ENCODE measurements at regions not wholly inside any gene's neighbourhood (a gene's known extent, or its start where the extent isn't known, plus 50 kb on each side); places are given as distances from the start of the nearest gene placed in this dataset.

DNA sequence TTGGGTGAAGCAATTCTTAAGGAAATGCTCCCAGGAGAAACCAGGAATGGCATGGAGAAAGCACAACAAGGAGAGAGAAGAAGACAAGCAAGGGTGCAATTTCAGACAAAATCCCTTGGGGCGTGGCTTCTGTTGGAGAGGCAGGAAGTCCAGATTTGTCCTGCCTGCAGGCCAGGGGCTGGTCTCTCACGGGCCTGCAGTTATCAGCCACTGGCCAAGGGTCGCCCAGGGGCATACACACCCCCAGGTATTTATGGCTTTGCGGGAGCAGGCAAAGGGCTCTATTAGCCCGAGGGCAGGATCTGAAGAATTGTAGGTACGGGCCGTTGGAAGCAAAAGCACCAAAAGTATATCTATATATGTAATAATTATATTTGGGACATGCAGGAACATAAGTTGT lies 87.7 kb downstream of the IYD start:
- Mint-ChIP-seq H3K9me3 (no peaks in the 10 kb centered on the region), H3K4me3 (no peak overlapping the region), H3K4me1 (no peaks in the 10 kb centered on the region), H3K27ac (no peak overlapping the region), H3K27me3 (peaks cover 3 to 15% (median 6%) of the 10 kb centered on the region in 5 donors), H3K36me3 (no peaks in the 10 kb centered on the region)
- DNase-seq (no peak), ATAC-seq (no peak)
- POLR2A ChIA-PET = no interaction called here

DNA sequence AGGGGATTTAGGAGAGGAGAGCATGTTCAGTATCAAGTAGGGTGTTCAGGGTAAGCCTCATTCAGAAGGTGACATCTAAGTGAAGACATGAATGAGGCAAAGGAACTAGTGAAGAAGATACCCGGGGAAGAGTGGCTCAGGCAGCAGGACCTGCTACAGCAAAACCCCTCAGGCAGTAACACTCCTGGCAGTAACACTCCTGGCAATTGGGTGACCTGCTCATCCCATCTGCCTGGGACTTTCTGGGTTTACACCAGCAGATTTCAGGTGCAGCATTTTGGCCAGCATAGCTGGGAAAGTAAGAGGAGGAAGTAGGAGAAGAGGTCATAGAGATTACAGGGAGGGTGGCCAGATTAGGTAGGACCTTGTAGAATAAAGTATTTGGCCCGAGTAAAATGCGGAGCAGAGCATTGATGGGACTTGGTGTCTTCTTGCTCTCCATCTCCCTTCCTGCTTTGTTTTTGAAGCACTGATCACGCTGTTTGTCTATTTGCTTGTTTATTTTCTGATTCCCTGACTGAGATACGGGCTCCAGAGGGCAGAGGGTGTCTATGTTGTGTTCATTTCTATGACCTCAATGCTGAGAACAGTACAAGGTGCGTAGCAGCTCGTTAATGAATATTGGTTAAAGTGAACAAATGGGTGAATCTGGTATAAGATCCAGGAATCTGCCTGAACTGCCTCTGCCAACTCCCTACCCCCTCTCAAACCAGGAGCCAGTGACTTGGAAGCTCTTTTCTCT lies 88.3 kb downstream of the IYD start:
- H3K4me3 Mint-ChIP-seq = no peak overlapping the region
- no peaks in the 10 kb centered on the region for H3K36me3 Mint-ChIP-seq
- H3K27ac Mint-ChIP-seq = no peak overlapping the region
- H3K27me3 Mint-ChIP-seq = peaks cover 3 to 15% (median 6%) of the 10 kb centered on the region in 5 donors
- no peaks in the 10 kb centered on the region for H3K9me3 Mint-ChIP-seq
- H3K4me1 Mint-ChIP-seq = no peaks in the 10 kb centered on the region
- DNase-seq = no peak
- POLR2A ChIA-PET = no interaction called here
- no peak for ATAC-seq

DNA sequence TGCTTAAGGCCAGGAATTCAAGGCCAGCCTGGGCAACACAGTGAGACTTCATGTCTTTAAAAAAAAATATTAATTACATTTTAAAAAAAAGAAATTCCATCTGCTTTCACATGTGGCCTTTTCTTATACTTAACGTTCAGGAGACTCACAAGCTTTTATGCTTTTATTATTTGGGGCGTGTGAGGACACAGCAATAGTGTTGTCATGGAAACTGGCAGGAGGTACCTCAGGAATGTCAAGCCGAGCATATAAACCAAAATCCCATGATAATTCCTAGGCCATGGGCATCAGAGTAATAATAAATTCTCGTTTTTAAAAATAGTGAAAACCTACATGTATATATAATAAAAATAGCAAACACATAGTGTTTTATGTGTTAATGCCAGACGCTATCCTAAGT lies 89.8 kb downstream of the IYD start:
- Mint-ChIP-seq H3K4me1 (no peaks in the 10 kb centered on the region), H3K27me3 (peaks cover 3 to 15% (median 6%) of the 10 kb centered on the region in 5 donors)

GRCh38 chr6:150463852-150464251 lies 95.0 kb downstream of the IYD start:
- no peaks in the 10 kb centered on the region for H3K4me1 Mint-ChIP-seq
- no peaks in the 10 kb centered on the region for H3K9me3 Mint-ChIP-seq
- H3K4me3 Mint-ChIP-seq = no peak overlapping the region
- DNase-seq = no peak
- H3K27ac Mint-ChIP-seq = no peak overlapping the region
- no peaks in the 10 kb centered on the region for H3K36me3 Mint-ChIP-seq
- POLR2A ChIA-PET = no interaction called here
- no peak for ATAC-seq
- peaks cover 0 to 3% (median 0%) of the 10 kb centered on the region in 5 donors for H3K27me3 Mint-ChIP-seq

More for the DNA sequence above, 89.8 kb downstream of the IYD start:
- no peak for ATAC-seq
- H3K4me3 Mint-ChIP-seq = no peak overlapping the region
- POLR2A ChIA-PET = no interaction called here
- DNase-seq = no peak
- H3K9me3 Mint-ChIP-seq = no peaks in the 10 kb centered on the region
- H3K36me3 Mint-ChIP-seq = no peaks in the 10 kb centered on the region
- no peak overlapping the region for H3K27ac Mint-ChIP-seq

GRCh38 chr6:150464966-150465365 lies 96.2 kb downstream of the IYD start:
- H3K4me1 Mint-ChIP-seq = no peaks in the 10 kb centered on the region
- DNase-seq (no peak), ATAC-seq (no peak)
- H3K27ac Mint-ChIP-seq = no peak overlapping the region
- H3K36me3 Mint-ChIP-seq = no peaks in the 10 kb centered on the region
- H3K4me3 Mint-ChIP-seq = no peak overlapping the region
- POLR2A ChIA-PET = no interaction called here
- H3K27me3 Mint-ChIP-seq = peaks cover 0 to 4% (median 1%) of the 10 kb centered on the region in 5 donors
- H3K9me3 Mint-ChIP-seq = no peaks in the 10 kb centered on the region

DNA sequence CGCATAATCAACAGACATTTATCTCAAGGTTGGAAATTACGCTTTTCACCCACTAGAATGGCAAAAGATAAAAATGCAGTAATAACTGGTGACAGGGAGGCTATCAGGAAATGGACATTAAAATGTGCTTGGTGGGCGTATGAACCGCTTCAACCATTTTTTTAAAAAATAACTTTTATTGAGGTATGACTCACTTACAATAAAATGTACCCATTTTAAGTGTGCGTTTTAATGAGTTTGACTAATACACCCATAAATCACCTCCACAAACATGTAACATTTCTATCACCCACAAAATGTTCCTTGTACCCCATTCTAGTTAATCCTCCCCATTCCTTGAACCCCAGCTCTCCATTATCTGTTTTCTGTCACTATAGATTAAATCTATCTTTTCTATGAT lies 96.8 kb downstream of the IYD start:
- no peak for ATAC-seq
- POLR2A ChIA-PET = no interaction called here
- Mint-ChIP-seq H3K27ac (no peak overlapping the region), H3K4me1 (no peaks in the 10 kb centered on the region), H3K9me3 (no peaks in the 10 kb centered on the region), H3K4me3 (no peak overlapping the region), H3K36me3 (no peaks in the 10 kb centered on the region), H3K27me3 (peaks cover 0 to 11% (median 3%) of the 10 kb centered on the region in 5 donors)
- no peak for DNase-seq

- Mint-ChIP-seq H3K4me1 (no peaks in the 10 kb centered on the region), H3K36me3 (no peaks in the 10 kb centered on the region), H3K27ac (no peak overlapping the region), H3K27me3 (peaks cover 0 to 11% (median 5%) of the 10 kb centered on the region in 5 donors), H3K4me3 (no peak overlapping the region), H3K9me3 (no peaks in the 10 kb centered on the region)
- no peak for DNase-seq
- POLR2A ChIA-PET = no interaction called here
- no peak for ATAC-seq
Observed at GRCh38 chr6:150466196-150466595, 97.4 kb downstream of the IYD start.

DNA sequence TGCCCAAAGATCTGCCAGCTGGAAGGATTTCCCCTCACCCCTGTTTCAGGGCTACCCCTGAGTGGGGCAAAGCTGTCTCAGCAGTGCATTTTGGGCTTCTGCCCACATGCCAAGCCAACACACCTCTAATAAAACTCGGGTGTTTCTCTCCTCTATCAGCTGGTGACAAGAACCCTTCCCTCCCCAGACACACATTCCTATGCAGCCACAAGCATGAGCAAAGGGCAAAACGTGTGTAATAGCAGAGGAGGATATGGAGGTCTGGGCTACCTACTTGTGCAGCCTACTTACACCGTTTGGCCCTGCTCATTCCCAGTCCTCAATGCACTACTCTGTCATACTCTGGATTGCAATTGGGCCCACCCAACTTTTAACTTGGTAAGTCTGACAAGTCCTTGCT lies 101.3 kb downstream of the IYD start:
- POLR2A ChIA-PET = no interaction called here
- Mint-ChIP-seq H3K36me3 (no peaks in the 10 kb centered on the region), H3K9me3 (peaks cover 0 to 2% (median 0%) of the 10 kb centered on the region in 9 donors), H3K4me1 (no peaks in the 10 kb centered on the region), H3K27ac (no peak overlapping the region), H3K27me3 (peaks cover 0 to 21% (median 7%) of the 10 kb centered on the region in 5 donors), H3K4me3 (no peak overlapping the region)
- DNase-seq (no peak), ATAC-seq (no peak)

DNA sequence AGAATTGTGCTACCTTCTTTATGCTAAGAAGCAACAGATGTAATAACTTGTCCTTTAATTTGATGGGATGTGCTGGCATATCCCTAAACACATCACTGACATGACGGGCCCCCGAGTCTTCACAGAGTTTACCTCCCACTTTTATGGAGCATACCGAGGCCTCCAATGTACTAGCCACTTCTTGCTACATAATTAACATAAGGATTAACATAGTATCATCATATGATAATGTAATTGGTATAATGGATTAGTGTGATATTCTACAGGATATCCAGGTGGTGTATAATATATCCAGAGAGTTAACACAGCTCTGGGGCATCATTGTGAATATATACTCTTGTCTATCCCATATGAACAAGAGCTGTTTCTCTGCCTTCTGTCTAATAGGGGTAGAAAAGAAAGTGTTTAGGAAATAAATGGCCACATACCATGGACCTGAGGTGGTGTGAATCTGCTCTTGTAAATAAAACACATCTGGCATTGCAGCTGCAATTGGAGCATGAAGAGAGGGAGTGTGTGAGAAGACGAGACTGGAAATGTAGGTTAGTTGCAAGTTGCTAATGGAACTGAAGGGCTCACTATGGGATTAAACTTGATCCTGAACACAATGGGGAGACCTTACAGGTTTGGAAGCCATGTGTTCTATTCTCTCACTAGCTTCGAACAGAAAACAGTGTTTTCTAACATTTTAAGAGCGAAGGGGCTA lies 102.3 kb downstream of the IYD start:
- Mint-ChIP-seq H3K27me3 (peaks cover 0 to 21% (median 7%) of the 10 kb centered on the region in 5 donors), H3K9me3 (peaks cover 0 to 2% (median 0%) of the 10 kb centered on the region in 9 donors), H3K4me3 (no peak overlapping the region), H3K36me3 (no peaks in the 10 kb centered on the region), H3K27ac (no peak overlapping the region), H3K4me1 (no peaks in the 10 kb centered on the region)
- DNase-seq = no peak
- POLR2A ChIA-PET = no interaction called here
- ATAC-seq = no peak

- Mint-ChIP-seq H3K27me3 (peaks cover 3 to 14% (median 7%) of the 10 kb centered on the region in 5 donors), H3K9me3 (peaks cover 0 to 2% (median 0%) of the 10 kb centered on the region in 9 donors), H3K4me3 (no peak overlapping the region), H3K4me1 (no peaks in the 10 kb centered on the region), H3K27ac (no peak overlapping the region), H3K36me3 (peaks cover 0 to 3% (median 0%) of the 10 kb centered on the region in 3 donors)
- ATAC-seq (no peak), DNase-seq (no peak)
- POLR2A ChIA-PET = no interaction called here
Observed at GRCh38 chr6:150478656-150479545, 110.1 kb downstream of the IYD start.

GRCh38 chr6:150482883-150483409 lies 114.1 kb downstream of the IYD start:
- Mint-ChIP-seq H3K4me1 (no peaks in the 10 kb centered on the region), H3K36me3 (peaks cover 0 to 3% (median 0%) of the 10 kb centered on the region in 3 donors), H3K27ac (no peak overlapping the region), H3K9me3 (peaks cover 0 to 2% (median 0%) of the 10 kb centered on the region in 9 donors), H3K27me3 (peaks cover 6 to 19% (median 16%) of the 10 kb centered on the region in 5 donors), H3K4me3 (no peak overlapping the region)
- ATAC-seq = no peak
- POLR2A ChIA-PET = no interaction called here
- no peak for DNase-seq

- ATAC-seq = no peak
- H3K4me1 Mint-ChIP-seq = no peaks in the 10 kb centered on the region
- POLR2A ChIA-PET = no interaction called here
- no peak overlapping the region for H3K27ac Mint-ChIP-seq
- peaks cover 6 to 29% (median 14%) of the 10 kb centered on the region in 5 donors for H3K27me3 Mint-ChIP-seq
- H3K36me3 Mint-ChIP-seq = peaks cover 0 to 3% (median 0%) of the 10 kb centered on the region in 3 donors
- H3K9me3 Mint-ChIP-seq = peaks cover 0 to 2% (median 0%) of the 10 kb centered on the region in 9 donors
- H3K4me3 Mint-ChIP-seq = no peak overlapping the region
- no peak for DNase-seq
Observed at GRCh38 chr6:150485161-150485958, 114.3 kb upstream of the PLEKHG1 start.

Measured in naive thymus-derived CD8-positive, alpha-beta T cell (primary cell).